ENCODE measurements at regions not wholly inside any gene's neighbourhood (a gene's known extent, or its start where the extent isn't known, plus 50 kb on each side); places are given as distances from the start of the nearest gene placed in this dataset.

DNA sequence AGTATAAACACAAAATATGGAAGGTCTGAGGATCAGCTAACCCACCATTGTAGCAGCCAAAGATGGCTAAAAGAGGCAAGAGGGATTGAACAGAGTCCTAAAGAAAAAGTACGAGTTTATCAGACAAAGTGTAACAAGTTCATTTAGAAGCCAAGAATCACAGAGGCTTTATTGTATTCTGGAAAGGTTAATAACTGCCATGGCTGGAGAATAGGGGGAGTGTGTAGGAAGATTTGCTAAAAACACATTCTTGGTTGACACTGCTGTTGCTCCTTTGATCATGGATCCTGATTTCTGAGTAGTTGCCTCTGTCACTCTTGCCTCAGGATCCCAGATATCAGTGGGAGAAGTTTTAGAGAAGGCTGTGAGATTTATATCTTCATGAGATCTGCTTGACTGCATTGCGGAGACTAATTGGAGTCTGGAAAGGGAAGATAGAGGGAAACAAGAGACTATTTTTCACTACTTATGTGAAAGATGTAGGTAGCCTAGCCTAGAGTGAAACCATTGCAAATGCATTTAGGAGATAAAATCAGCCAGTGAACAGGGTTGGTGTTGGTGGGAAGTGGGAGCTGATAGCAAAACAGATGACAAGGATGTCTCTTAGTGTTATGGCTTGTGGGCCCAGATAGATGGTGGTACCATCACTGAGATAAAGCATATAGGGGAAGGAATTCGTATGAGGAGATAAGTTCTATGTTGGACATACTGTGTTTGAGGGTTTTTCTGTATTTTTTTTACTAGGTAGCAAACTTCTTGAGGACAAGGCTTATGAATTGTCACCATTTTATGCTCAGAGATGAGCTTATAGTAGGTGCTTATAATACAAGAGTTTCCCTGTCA is 402.9 kb upstream of the PDE3A start:
- Mint-ChIP-seq H3K4me3 (no peak overlapping the region), H3K4me1 (no peaks in the 10 kb centered on the region), H3K27me3 (no peaks in the 10 kb centered on the region), H3K9me3 (no peaks in the 10 kb centered on the region), H3K27ac (no peak overlapping the region)
- ATAC-seq (no peak), DNase-seq (no peak)

DNA sequence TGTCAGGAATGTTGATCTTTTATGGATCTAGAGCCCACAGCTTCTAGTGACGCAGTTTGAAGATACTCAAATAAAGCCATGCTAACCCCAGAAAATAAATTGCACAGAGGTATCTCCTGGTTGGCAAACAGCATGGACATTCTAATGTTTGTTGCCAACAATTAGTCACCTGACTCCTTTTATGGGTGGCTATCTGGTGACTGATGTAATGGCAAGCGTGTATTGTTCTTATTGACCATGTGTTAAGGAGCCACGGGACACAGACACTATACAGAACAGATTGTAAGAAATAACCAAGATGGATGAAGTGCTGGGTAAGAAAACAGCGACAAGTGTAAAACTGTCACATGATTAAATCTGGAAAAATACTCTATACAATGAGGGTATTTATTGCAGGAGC is 401.3 kb upstream of the PDE3A start:
- DNase-seq (no peak), ATAC-seq (no peak)
- H3K9me3 Mint-ChIP-seq: no peaks in the 10 kb centered on the region
- no peak overlapping the region for H3K27ac Mint-ChIP-seq
- H3K4me3 Mint-ChIP-seq: no peak overlapping the region
- peaks cover 1% of the 10 kb centered on the region for H3K4me1 Mint-ChIP-seq
- H3K27me3 Mint-ChIP-seq: no peaks in the 10 kb centered on the region

DNA sequence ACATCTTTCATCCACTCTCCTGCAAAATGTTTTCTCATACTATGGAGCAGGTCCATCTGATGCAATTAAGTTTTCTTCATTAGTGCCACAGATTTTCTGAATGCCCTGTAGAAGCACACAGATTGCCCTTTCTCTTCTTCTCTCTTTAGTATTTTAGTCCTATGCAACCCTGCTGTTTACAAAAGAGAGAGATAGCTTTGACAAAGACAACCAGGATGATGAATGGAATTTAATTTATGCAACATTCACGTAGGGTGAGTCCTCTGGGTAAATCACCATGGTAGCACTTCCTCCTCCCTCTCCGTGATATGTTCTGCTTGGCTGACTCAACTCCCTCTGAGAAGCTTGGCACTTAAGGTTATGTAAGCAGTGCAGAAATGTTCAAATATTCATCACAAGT is 400.9 kb upstream of the PDE3A start:
- peaks cover 6% of the 10 kb centered on the region for H3K4me1 Mint-ChIP-seq
- H3K4me3 Mint-ChIP-seq: no peak overlapping the region
- no peaks in the 10 kb centered on the region for H3K27me3 Mint-ChIP-seq
- no peak overlapping the region for H3K27ac Mint-ChIP-seq
- ATAC-seq (no peak), DNase-seq (no peak)
- no peaks in the 10 kb centered on the region for H3K9me3 Mint-ChIP-seq

DNA sequence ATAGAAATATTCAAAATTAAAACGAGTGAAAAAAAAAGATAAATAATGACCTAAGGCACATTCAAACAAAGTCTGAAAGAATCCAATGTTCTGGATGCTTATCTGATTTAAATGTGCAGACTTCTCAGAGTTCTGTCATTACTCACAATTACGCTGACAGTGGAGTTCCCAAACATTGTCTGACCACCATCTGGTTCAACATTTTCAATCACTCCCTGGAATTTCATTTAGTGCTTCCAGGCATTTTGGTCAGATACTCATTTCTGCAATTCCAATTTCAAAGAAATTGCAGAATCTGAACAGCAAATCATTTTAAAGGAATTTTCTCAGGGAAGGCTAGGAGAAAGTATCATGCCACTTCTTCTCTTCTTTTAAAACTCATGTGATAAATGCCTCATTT is 398.2 kb upstream of the PDE3A start:
- H3K27me3 Mint-ChIP-seq: no peaks in the 10 kb centered on the region
- H3K9me3 Mint-ChIP-seq: no peaks in the 10 kb centered on the region
- H3K4me1 Mint-ChIP-seq: peaks cover 16% of the 10 kb centered on the region
- no peak overlapping the region for H3K4me3 Mint-ChIP-seq
- no peak overlapping the region for H3K27ac Mint-ChIP-seq
- no peak for DNase-seq
- ATAC-seq: no peak

DNA sequence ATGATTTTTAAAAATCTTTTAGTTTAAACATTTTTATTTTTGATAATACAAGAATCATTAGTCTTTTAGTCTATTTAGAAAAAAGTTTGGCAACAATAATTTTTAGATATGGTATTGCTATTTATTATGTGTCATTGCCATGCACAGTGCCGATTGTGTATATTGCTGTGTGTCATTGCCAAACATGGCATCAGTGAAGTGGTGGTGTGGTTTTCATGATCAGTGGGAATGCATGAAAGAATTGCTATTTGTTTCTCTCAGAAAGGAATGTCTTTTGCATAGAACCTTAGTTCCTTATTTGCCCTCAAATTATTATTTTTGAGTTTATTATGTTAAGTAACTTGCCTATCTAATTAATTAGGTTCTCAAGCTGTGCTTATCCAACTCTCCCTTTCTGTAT is 397.5 kb upstream of the PDE3A start:
- Mint-ChIP-seq H3K9me3 (no peaks in the 10 kb centered on the region), H3K27me3 (no peaks in the 10 kb centered on the region), H3K27ac (no peak overlapping the region), H3K4me3 (no peak overlapping the region), H3K4me1 (peaks cover 16% of the 10 kb centered on the region)
- ATAC-seq: no peak
- no peak for DNase-seq

DNA sequence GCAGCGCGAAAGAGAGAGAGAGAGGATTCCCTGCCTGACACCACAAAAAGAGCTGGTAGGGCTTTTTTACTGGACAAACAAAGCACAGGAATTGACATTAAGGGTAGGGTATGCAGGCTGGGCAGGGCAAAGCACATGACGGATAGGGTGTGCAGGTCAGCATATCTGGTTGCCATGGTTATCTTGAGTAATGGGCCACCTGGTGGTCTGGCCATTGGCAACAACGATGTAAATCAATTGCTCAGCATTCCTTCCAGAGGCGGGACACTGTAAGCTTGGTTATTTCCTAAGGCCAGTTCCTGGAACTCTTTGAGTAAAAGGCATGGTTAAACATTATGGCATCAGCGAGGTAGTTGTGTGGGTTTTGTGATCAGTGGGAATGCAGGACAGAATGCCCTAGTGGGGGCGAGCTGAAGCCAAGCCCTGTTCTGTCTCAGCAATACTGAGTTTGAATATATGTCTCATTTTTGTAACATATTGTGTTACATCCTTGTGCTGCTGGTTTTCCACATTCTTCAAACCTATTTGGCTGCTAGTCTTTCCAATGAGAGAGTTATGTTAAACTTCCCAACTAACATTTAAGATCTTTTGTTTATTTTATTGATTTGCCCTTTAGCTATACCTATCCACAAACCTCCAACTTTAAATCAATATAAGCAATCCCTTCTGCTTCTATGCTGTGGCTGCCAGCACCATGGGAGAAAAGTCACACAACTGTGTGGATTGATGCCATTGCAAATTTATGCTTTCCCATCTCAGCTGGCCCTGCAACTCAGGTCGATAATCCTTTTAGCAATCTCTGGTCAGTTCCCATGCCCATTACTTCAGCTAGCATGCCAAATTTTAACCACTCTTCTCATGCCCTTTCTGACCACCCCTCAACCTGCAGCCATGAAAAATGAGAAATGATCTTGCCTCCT is 396.7 kb upstream of the PDE3A start:
- ATAC-seq (no peak), DNase-seq (no peak)
- no peaks in the 10 kb centered on the region for H3K27me3 Mint-ChIP-seq
- no peaks in the 10 kb centered on the region for H3K9me3 Mint-ChIP-seq
- no peak overlapping the region for H3K27ac Mint-ChIP-seq
- peaks cover 16% of the 10 kb centered on the region for H3K4me1 Mint-ChIP-seq
- no peak overlapping the region for H3K4me3 Mint-ChIP-seq

DNA sequence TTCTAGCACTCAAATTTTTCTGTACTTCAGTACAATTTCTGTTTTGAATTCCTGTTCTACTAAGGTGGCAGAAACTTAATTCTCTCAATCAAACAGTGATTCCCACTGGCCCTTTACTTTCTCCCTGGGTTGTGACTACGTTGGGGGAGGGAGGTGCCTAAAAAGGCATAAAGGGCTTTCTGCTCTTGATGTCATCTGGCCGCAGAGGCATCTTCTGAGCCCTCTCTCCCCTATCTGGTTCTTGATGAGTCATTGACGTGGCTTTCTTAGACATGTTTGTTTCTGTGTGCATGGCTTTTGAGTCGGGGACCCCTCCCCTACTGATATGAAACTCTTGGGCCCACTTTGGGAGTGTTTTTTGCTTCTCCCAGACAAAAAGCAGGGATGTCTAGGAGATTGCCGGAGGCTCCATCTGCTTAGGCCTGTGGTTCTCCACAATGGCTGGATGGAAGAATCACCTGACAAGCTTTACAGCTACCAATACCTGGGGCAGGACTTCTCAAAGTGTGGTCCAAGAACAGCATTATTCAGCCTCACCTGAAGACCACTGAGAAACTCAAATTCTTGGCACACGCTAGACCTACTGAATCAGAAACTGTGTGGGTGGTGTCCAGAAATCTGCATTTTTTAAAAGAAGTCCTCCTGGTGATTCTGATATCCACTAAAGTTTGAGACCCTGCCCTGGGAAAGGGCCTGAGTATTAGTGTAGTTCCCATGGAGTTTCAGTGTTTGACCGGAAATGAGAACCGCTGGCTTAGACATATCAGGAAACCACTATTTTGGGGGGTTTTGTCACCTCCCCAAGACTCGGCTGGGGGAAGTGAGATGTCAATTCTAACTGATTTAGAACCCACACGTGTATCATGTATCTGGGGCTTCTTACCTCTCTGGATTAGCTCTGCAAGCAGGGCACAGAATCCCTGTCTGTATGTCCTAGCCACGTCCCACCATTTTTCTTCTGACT is 395.7 kb upstream of the PDE3A start:
- peak; percentile 89 for ATAC-seq
- H3K27me3 Mint-ChIP-seq: no peaks in the 10 kb centered on the region
- H3K27ac Mint-ChIP-seq: peak overlapping the region in 1 of 2 donors; percentile 48
- peak; percentile 9 to 37 for DNase-seq
- no peak overlapping the region for H3K4me3 Mint-ChIP-seq
- H3K9me3 Mint-ChIP-seq: no peaks in the 10 kb centered on the region
- peaks cover 16% of the 10 kb centered on the region for H3K4me1 Mint-ChIP-seq

DNA sequence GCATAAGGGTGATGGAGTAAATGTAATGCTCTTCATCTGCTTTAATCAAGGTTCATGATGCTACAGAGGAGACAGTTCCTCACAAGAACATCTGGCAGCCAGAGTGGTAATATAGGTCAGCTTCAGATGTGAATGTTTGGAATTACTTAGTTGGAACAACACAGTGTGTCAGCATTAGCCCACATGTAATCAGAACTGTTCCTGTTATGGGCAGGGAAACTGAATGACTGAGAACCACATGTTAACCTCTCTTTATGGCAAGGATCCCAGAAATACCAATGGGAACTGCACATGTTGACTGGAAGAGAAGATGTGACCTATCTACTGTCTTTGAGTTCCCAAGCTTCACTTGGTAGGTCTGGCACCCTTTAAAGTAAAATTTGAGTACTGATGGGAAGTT is 390.1 kb upstream of the PDE3A start:
- no peaks in the 10 kb centered on the region for H3K9me3 Mint-ChIP-seq
- DNase-seq: no peak
- ATAC-seq: no peak
- no peak overlapping the region for H3K27ac Mint-ChIP-seq
- no peaks in the 10 kb centered on the region for H3K27me3 Mint-ChIP-seq
- peaks cover 2% of the 10 kb centered on the region for H3K4me1 Mint-ChIP-seq
- H3K4me3 Mint-ChIP-seq: no peak overlapping the region

DNA sequence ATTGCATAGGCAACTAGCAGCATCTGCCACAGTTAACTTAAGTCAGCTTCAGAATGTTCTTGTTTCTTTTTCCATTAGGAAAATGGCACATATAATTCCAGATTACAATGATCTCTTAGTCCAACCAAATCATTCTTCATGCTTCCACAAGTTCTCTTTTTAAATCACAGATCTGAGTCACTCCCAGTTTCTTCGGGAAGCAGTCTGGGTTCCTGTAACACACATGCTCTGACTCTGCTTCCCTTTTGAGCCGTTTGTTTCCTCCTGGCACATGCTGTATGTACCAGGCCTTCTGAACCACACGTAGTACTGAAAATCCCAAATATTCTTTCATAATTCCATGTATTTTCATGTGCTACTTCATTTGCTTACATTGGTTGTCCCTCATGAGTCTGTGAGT is 388.8 kb upstream of the PDE3A start:
- DNase-seq: no peak
- H3K4me1 Mint-ChIP-seq: no peaks in the 10 kb centered on the region
- H3K4me3 Mint-ChIP-seq: no peak overlapping the region
- no peaks in the 10 kb centered on the region for H3K9me3 Mint-ChIP-seq
- H3K27me3 Mint-ChIP-seq: no peaks in the 10 kb centered on the region
- no peak for ATAC-seq
- no peak overlapping the region for H3K27ac Mint-ChIP-seq

DNA sequence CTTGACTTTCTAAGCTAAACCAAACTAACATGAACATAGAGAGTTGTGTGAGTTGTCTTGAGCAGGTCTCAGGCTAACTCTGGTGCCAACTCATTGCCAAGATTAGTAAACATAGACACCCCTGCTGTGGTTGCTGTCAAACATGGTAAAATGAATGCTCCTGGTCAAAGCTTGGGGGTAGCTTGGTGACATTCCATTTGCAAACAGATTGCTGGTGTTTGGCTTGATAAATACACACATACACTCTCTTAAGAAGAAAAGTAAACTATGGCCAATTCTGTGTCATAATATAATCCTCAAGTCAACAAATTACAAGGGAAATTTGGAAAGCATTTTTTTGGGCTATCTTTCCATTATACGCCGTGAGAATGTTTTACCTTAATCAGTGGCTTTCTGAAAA is 386.4 kb upstream of the PDE3A start:
- ATAC-seq (no peak), DNase-seq (no peak)
- Mint-ChIP-seq H3K4me3 (no peak overlapping the region), H3K27ac (no peak overlapping the region), H3K27me3 (no peaks in the 10 kb centered on the region), H3K9me3 (no peaks in the 10 kb centered on the region), H3K4me1 (no peaks in the 10 kb centered on the region)

DNA sequence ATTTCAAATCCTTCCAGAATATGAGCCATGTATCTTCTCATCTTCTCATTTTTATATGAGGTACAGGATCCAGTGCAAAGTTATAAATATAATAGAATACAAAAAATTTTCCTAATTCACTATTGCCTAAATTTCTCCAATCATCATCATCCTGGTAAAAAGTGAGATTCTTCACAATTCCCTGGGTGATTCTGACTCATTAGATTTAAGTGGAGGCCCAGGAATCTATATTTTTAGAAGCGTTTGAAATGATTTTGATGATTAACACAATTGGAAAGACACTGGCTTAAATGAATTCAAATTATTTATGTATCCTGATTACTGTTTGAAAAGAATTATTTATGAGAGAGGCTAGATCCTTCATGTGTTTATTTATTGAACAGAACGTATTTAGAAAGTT is 380.3 kb upstream of the PDE3A start:
- Mint-ChIP-seq H3K27me3 (peaks cover 15% of the 10 kb centered on the region), H3K27ac (no peak overlapping the region), H3K9me3 (no peaks in the 10 kb centered on the region), H3K4me3 (no peak overlapping the region), H3K4me1 (no peaks in the 10 kb centered on the region)
- ATAC-seq (no peak), DNase-seq (no peak)

DNA sequence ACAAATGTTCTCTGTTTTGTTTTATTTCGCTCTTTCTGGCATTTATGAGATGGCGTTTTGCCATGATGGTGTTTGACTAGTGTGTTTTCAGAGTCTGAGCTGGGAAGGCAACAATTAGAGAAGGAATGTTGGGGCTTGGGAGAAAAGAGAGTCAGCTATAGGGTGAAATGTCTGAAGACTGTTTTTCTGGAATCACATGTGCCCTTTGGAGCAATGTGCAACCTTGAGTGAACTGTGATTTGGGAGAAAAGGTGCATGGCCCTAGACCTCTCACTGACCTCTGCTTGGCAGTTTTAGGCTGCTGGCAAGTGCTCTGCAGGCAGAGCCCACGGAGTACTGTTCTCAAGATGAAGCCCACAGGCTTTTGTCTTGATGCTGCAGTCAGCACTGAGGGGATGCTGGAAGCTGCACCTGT is 379.9 kb upstream of the PDE3A start:
- peaks cover 15% of the 10 kb centered on the region for H3K27me3 Mint-ChIP-seq
- DNase-seq (no peak), ATAC-seq (no peak)
- H3K27ac Mint-ChIP-seq: no peak overlapping the region
- no peaks in the 10 kb centered on the region for H3K4me1 Mint-ChIP-seq
- H3K4me3 Mint-ChIP-seq: no peak overlapping the region
- H3K9me3 Mint-ChIP-seq: peaks cover 0 to under 1% of the 10 kb centered on the region in 2 donors

DNA sequence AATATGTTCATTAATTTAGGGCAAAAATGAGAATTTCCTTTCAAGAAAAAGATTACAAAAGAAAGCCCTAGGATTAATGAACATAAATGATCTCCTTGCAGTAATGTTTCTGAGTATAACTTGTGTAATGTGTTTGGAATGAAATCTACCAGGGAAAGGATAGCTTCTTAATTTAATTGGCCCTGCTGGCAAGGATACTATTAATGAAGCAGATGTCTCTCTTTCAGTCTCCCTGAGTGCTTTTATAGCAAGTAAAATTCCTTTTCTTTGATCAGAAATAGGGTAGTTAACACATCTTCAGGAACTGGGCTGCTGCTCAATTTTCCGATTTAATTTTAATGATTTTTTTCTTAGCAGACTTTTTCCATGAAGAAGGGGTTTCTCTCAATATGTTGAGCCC is 379.4 kb upstream of the PDE3A start:
- ATAC-seq (no peak), DNase-seq (no peak)
- no peak overlapping the region for H3K27ac Mint-ChIP-seq
- H3K27me3 Mint-ChIP-seq: peaks cover 15% of the 10 kb centered on the region
- H3K4me3 Mint-ChIP-seq: no peak overlapping the region
- peaks cover 0 to 5% of the 10 kb centered on the region in 2 donors for H3K9me3 Mint-ChIP-seq
- no peaks in the 10 kb centered on the region for H3K4me1 Mint-ChIP-seq

DNA sequence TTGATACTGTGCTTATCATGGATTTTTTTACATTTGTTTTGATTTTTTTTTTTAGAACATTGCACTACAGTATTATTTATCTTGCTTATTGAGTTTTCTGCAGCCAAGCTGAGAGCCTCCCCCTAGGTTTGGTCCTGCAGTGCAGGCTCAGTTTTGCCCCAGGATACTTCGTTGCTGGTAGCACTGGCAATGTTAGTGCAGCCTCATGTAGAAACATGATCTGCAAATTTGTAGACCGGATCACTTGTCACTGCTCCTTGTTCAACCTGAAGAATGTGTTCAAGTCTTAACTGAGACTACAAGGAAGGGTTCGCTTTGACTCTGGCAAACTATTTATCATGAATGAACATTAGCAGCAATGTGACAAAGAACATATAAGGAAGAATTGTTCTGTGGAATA is 377.2 kb upstream of the PDE3A start:
- no peak for DNase-seq
- ATAC-seq: no peak
- peaks cover 15% of the 10 kb centered on the region for H3K27me3 Mint-ChIP-seq
- no peaks in the 10 kb centered on the region for H3K4me1 Mint-ChIP-seq
- no peak overlapping the region for H3K4me3 Mint-ChIP-seq
- peaks cover 0 to 5% of the 10 kb centered on the region in 2 donors for H3K9me3 Mint-ChIP-seq
- H3K27ac Mint-ChIP-seq: no peak overlapping the region

DNA sequence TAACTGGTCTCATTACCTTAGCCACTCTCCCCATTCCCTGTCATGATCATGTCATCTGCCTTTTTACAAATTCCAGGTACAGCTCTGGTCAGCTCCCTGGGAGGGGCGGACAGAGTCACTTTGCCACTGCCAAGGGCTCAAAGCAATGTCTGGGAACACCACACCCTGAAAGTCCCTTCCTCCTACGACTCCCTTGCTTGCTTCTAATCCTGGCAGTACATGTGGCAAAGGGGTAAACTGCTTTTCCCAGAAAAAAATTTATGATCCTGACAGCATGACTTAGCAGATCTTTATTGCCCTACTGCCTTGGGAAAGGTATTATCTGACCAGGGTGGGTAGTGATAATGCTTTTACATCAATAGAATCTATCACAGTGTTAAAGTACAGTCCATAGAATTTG is 376.0 kb upstream of the PDE3A start:
- Mint-ChIP-seq H3K27ac (peak overlapping the region in 1 of 2 donors; percentile 12), H3K4me3 (no peak overlapping the region), H3K9me3 (peaks cover 0 to 5% of the 10 kb centered on the region in 2 donors), H3K4me1 (no peaks in the 10 kb centered on the region), H3K27me3 (peaks cover 15% of the 10 kb centered on the region)
- no peak for DNase-seq
- ATAC-seq: no peak
